B cell (primary cell): ENCODE measurements at regions not wholly inside any gene's neighbourhood (a gene's known extent, or its start where the extent isn't known, plus 50 kb on each side); places are given as distances from the start of the nearest gene placed in this dataset.

ENCODE experiments used
- ATAC-seq: fragments of 200-7000 bp; cut with Tn5 transposase; one replicate; pipeline ENCODE4 v1.10.0; 2021; ENCODE audit warnings: low read depth, mild to moderate bottlenecking, moderate number of reproducible peaks, moderate library complexity
- CTCF ChIA-PET: fragments of 350-600 bp; sonication (Branson Sonifier 250); formaldehyde crosslinking; loops from one replicate; lab custom pipeline; 2021; ENCODE audit warnings: antibody characterized with exemption, inconsistent platforms; lab: Charles Lee
- POLR2A ChIA-PET: fragments of 350-600 bp; sonication (Branson Sonifier 250); formaldehyde crosslinking; loops from one replicate; lab custom pipeline; 2021; ENCODE audit warnings: antibody characterized with exemption; lab: Charles Lee
- DNase-seq: peaks from one replicate; pipeline ENCODE4 v3.0.0; 2013
- H2AFZ ChIP-seq: 2 replicates; pipeline ENCODE4 v1.6.1; 2012; ENCODE audit warnings: mild to moderate bottlenecking, low read depth, low read length; ENCODE audit not compliant: insufficient read depth, poor library complexity, severe bottlenecking
- H3K27ac ChIP-seq, 2 donors: 1 replicate in 1 of 2; 2 replicates in 1 of 2; pipeline ENCODE4 v1.5.1; 2012 to 2013; ENCODE audit warnings: low read length in 2 of 2, mild to moderate bottlenecking in 2 of 2, moderate library complexity in 1 of 2
- H3K27me3 ChIP-seq, 4 experiments: fragments of 200-600 bp in 1 of 4; sonication (generic) in 1 of 4; replicated peaks in 1 of 4; 1 replicate in 2 of 4; 2 replicates in 2 of 4; pipeline versions ENCODE4 v1.6.1 to v1.7.0; 2013 to 2016; ENCODE audit warnings: low read length in 3 of 4, mild to moderate bottlenecking in 2 of 4, mixed read lengths in 1 of 4, moderate library complexity in 1 of 4; ENCODE audit not compliant: insufficient read depth in 4 of 4, control insufficient read depth in 3 of 4; ENCODE audit errors: control extremely low read depth in 1 of 4
- H3K36me3 ChIP-seq, 2 experiments: replicated peaks in 1 of 2; 1 replicate in 1 of 2; 2 replicates in 1 of 2; pipeline versions ENCODE4 v1.6.1 to v1.7.1; 2013; ENCODE audit warnings: low read length in 1 of 2; ENCODE audit not compliant: insufficient read depth in 2 of 2, control insufficient read depth in 1 of 2; ENCODE audit errors: control extremely low read depth in 1 of 2, extremely low read depth in 1 of 2
- H3K4me1 ChIP-seq, 2 donors: fragments of 200-600 bp in 1 of 2; sonication (generic) in 1 of 2; 1 replicate in 1 of 2; 2 replicates in 1 of 2; pipeline versions ENCODE4 v1.5.1 to v1.6.1; 2013 to 2017; ENCODE audit warnings: low read length in 2 of 2; ENCODE audit not compliant: control insufficient read depth in 2 of 2, insufficient read depth in 2 of 2
- H3K4me2 ChIP-seq: replicated peaks from 2 replicates; pipeline ENCODE3; 2012; ENCODE audit warnings: mild to moderate bottlenecking, low read depth, low read length; ENCODE audit not compliant: poor library complexity, severe bottlenecking
- H3K4me3 ChIP-seq, 5 experiments: fragments of 200-600 bp in 1 of 5; sonication (generic) in 1 of 5; 1 replicate in 3 of 5; 2 replicates in 2 of 5; pipeline versions ENCODE4 v1.5.1 to v1.7.0; 2011 to 2016; ENCODE audit warnings: low read length in 4 of 5, mild to moderate bottlenecking in 4 of 5, low read depth in 2 of 5, control low read depth in 1 of 5, moderate library complexity in 1 of 5; ENCODE audit not compliant: insufficient read depth in 1 of 5; ENCODE audit errors: control extremely low read depth in 1 of 5, extremely low read depth in 1 of 5
- H3K79me2 ChIP-seq: fragments of 200-600 bp; sonication (generic); one replicate; pipeline ENCODE4 v1.6.0; 2016; ENCODE audit warnings: low read length; ENCODE audit not compliant: control insufficient read depth, insufficient read depth
- H3K9ac ChIP-seq: fragments of 200-600 bp; sonication (generic); 2 replicates; pipeline ENCODE4 v1.6.1; 2017; ENCODE audit warnings: mild to moderate bottlenecking, low read length, moderate library complexity
- H3K9me3 ChIP-seq, 3 donors: one replicate each; pipeline versions ENCODE4 v1.6.1 to v1.7.1; 2013; ENCODE audit warnings: low read length in 2 of 3; ENCODE audit not compliant: control insufficient read depth in 2 of 3, insufficient read depth in 1 of 3; ENCODE audit errors: control extremely low read depth in 1 of 3
- H4K20me1 ChIP-seq: 2 replicates; pipeline ENCODE4 v1.6.0; 2012; ENCODE audit warnings: mild to moderate bottlenecking, low read length; ENCODE audit not compliant: insufficient read depth, control insufficient read depth, poor library complexity, severe bottlenecking
- H3K27ac Mint-ChIP-seq: one replicate; pipeline ENCODE4 v1.8.0; 2021; ENCODE audit warnings: mixed read lengths
- H3K27me3 Mint-ChIP-seq: one replicate; pipeline ENCODE4 v1.8.0; 2021; ENCODE audit warnings: mixed read lengths
- H3K4me1 Mint-ChIP-seq: one replicate; pipeline ENCODE4 v1.8.0; 2021; ENCODE audit warnings: mixed read lengths
- H3K4me3 Mint-ChIP-seq: one replicate; pipeline ENCODE4 v1.8.0; 2021; ENCODE audit warnings: mixed read lengths
- H3K9me3 Mint-ChIP-seq: one replicate; pipeline ENCODE4 v1.8.0; 2022; ENCODE audit warnings: mixed read lengths; ENCODE audit not compliant: insufficient read depth
- CTCF ChIP-seq: fragments of 200-600 bp; IDR thresholded peaks from one replicate; pipeline ENCODE4 v1.8.0; 2022; ENCODE audit warnings: antibody characterized with exemption, mild to moderate bottlenecking
- EZH2 ChIP-seq: IDR thresholded peaks from 2 replicates; pipeline ENCODE4 v1.6.1; 2012; ENCODE audit warnings: borderline replicate concordance, low read depth, mild to moderate bottlenecking, moderate library complexity, low read length; ENCODE audit not compliant: insufficient read depth, poor library complexity, severe bottlenecking
- WGBS: methylation state at CpG from one replicate; pipeline ENCODE4 v1.1.5; 2013; ENCODE audit warnings: missing lambda C conversion rate; ENCODE audit not compliant: insufficient coverage; 5-methylcytosine and 5-hydroxymethylcytosine counted together
- intact Hi-C: fragments of 100-400 bp; cut with micrococcal nuclease; formaldehyde crosslinking; loops from one replicate; pipeline ENCODE4 v1.10.0; 2022

GRCh38 chr14:38847161-38847560 lies 255.9 kb downstream of the SEC23A start:
- H3K36me3 ChIP-seq, result no peaks in the 10 kb centered on the region
- no peaks in the 10 kb centered on the region for H4K20me1 ChIP-seq
- H3K4me2 ChIP-seq, result no peak overlapping the region
- ChIA-PET CTCF (no interaction called here), POLR2A (no interaction called here)
- no CpG with 5 or more reads among the region's 3 CpGs for WGBS
- H3K79me2 ChIP-seq, result no peaks in the 10 kb centered on the region
- no peak overlapping the region for H3K4me3 ChIP-seq
- intact Hi-C loops, result no loop called here
- H3K9me3 Mint-ChIP-seq, result no peaks in the 10 kb centered on the region
- no peak overlapping the region for H3K4me3 Mint-ChIP-seq
- DNase-seq (no peak), ATAC-seq (no peak)
- no peak overlapping the region for H3K9ac ChIP-seq
- H3K27ac ChIP-seq, result no peak overlapping the region
- TF ChIP-seq EZH2 (no peak), CTCF (no peak)
- no peak overlapping the region for H2AFZ ChIP-seq
- H3K27me3 ChIP-seq, result no peaks in the 10 kb centered on the region
- no peaks in the 10 kb centered on the region for H3K27me3 Mint-ChIP-seq
- H3K4me1 ChIP-seq, result no peaks in the 10 kb centered on the region
- no peaks in the 10 kb centered on the region for H3K4me1 Mint-ChIP-seq
- no peaks in the 10 kb centered on the region for H3K9me3 ChIP-seq
- H3K27ac Mint-ChIP-seq, result no peak overlapping the region

- H3K9me3 Mint-ChIP-seq, result no peaks in the 10 kb centered on the region
- Histone ChIP-seq H3K27ac (no peak overlapping the region), H4K20me1 (no peaks in the 10 kb centered on the region), H3K27me3 (no peaks in the 10 kb centered on the region), H3K79me2 (no peaks in the 10 kb centered on the region), H3K4me1 (no peaks in the 10 kb centered on the region), H2AFZ (no peak overlapping the region), H3K4me2 (no peak overlapping the region), H3K36me3 (no peaks in the 10 kb centered on the region), H3K9me3 (no peaks in the 10 kb centered on the region), H3K4me3 (no peak overlapping the region), H3K9ac (no peak overlapping the region)
- WGBS, result 0% methylated on average over 1 of the region's 3 CpGs
- H3K4me1 Mint-ChIP-seq, result no peaks in the 10 kb centered on the region
- intact Hi-C loops, result no loop called here
- CTCF ChIA-PET, result no interaction called here
- no peaks in the 10 kb centered on the region for H3K27me3 Mint-ChIP-seq
- DNase-seq (no peak), ATAC-seq (no peak)
- H3K4me3 Mint-ChIP-seq, result no peak overlapping the region
- TF ChIP-seq EZH2 (no peak), CTCF (no peak)
- no peak overlapping the region for H3K27ac Mint-ChIP-seq
- POLR2A ChIA-PET, result no interaction called here
Measured at GRCh38 chr14:38839694-38840365, 263.2 kb downstream of the SEC23A start.
